ENCODE measurements at regions not wholly inside any gene's neighbourhood (a gene's known extent, or its start where the extent isn't known, plus 50 kb on each side); places are given as distances from the start of the nearest gene placed in this dataset.

- TF ChIP-seq POLR2A (IDR thresholded peaks at IDR 0.05; ENCODE audit: low read length): no peak
- TF ChIP-seq GATA1 (IDR thresholded peaks at IDR 0.05; ENCODE audit: low read depth, low read length): no peak
Observed at GRCh38 chrX:150041208-150041607, 102.9 kb upstream of the EOLA2 start.

All from erythroblast (primary cell).